ENCODE measurements at regions not wholly inside any gene's neighbourhood (a gene's known extent, or its start where the extent isn't known, plus 50 kb on each side); places are given as distances from the start of the nearest gene placed in this dataset.

GRCh38 chr11:11142430-11142829, 210.6 kb downstream of the CSNK2A3 start:
- TF ChIP-seq CTCF (conservative IDR thresholded peaks at IDR 0.05), result no peak
- TF ChIP-seq ZFX (IDR thresholded peaks at IDR 0.05), result no peak
